Endodermal cell (in vitro differentiated cells): ENCODE measurements at regions not wholly inside any gene's neighbourhood (a gene's known extent, or its start where the extent isn't known, plus 50 kb on each side); places are given as distances from the start of the nearest gene placed in this dataset.

Experiments
- DNase-seq: peaks from one replicate; pipeline ENCODE4 v3.0.0-alpha.2; 2017
- H3K27ac ChIP-seq: 2 replicates; pipeline ENCODE4 v1.5.1; 2013; ENCODE audit warnings: mild to moderate bottlenecking, low read depth, low read length, moderate library complexity
- H3K27me3 ChIP-seq: 2 replicates; pipeline ENCODE4 v1.6.1; 2013; ENCODE audit warnings: mild to moderate bottlenecking, low read length, moderate library complexity; ENCODE audit not compliant: insufficient read depth, control insufficient read depth, poor library complexity, severe bottlenecking
- H3K36me3 ChIP-seq: 2 replicates; pipeline ENCODE4 v1.7.0; 2013; ENCODE audit warnings: mild to moderate bottlenecking, low read length, moderate library complexity; ENCODE audit not compliant: control insufficient read depth, insufficient read depth
- H3K4me1 ChIP-seq: one replicate; pipeline ENCODE4 v1.7.0; 2013; ENCODE audit warnings: low read length; ENCODE audit not compliant: control insufficient read depth, insufficient read depth
- H3K4me3 ChIP-seq: 2 replicates; pipeline ENCODE4 v1.5.1; 2013; ENCODE audit warnings: mild to moderate bottlenecking, low read length, moderate library complexity
- H3K9ac ChIP-seq: 2 replicates; pipeline ENCODE4 v1.6.1; 2013; ENCODE audit warnings: mild to moderate bottlenecking, low read length, moderate library complexity; ENCODE audit not compliant: poor library complexity, severe bottlenecking; ENCODE audit errors: extremely low read depth
- H3K9me3 ChIP-seq: 2 replicates; pipeline ENCODE4 v1.6.1; 2013; ENCODE audit warnings: mild to moderate bottlenecking, low read length, moderate library complexity; ENCODE audit not compliant: control insufficient read depth
- H3K27ac Mint-ChIP-seq: 2 replicates; pipeline ENCODE4 v1.8.0; 2020; ENCODE audit warnings: mixed read lengths
- H3K27me3 Mint-ChIP-seq: 2 replicates; pipeline ENCODE4 v1.8.0; 2021; ENCODE audit warnings: mild to moderate bottlenecking, mixed read lengths; ENCODE audit not compliant: insufficient read depth
- H3K36me3 Mint-ChIP-seq: 2 replicates; pipeline ENCODE4 v1.8.0; 2020; ENCODE audit warnings: low read depth, mixed read lengths
- H3K4me1 Mint-ChIP-seq: 2 replicates; pipeline ENCODE4 v1.8.0; 2020; ENCODE audit warnings: mixed read lengths
- H3K4me3 Mint-ChIP-seq: 2 replicates; pipeline ENCODE4 v1.8.0; 2020; ENCODE audit warnings: mild to moderate bottlenecking, moderate library complexity, mixed read lengths
- H3K9me3 Mint-ChIP-seq: 2 replicates; pipeline ENCODE4 v1.8.0; 2020; ENCODE audit warnings: mild to moderate bottlenecking, mixed read lengths
- CTCF ChIP-seq: fragments of 200-600 bp; sonication (generic); conservative IDR thresholded peaks from 2 replicates; pipeline ENCODE4 v1.5.0; 2021; ENCODE audit warnings: antibody characterized with exemption, mild to moderate bottlenecking
- WGBS, 2 experiments: methylation state at CpG; one replicate each; pipeline versions ENCODE4 v1.1.5 to v1.1.7; 2013; ENCODE audit warnings: missing lambda C conversion rate in 2 of 2, mixed read lengths in 1 of 2; ENCODE audit not compliant: insufficient coverage in 1 of 2, insufficient read length in 1 of 2; 5-methylcytosine and 5-hydroxymethylcytosine counted together

GRCh38 chr2:234372506-234372905 is 124.4 kb downstream of the ARL4C start:
- Histone ChIP-seq H3K4me3 (no peak overlapping the region), H3K27ac (no peak overlapping the region), H3K9ac (no peak overlapping the region), H3K4me1 (no peaks in the 10 kb centered on the region), H3K36me3 (no peaks in the 10 kb centered on the region), H3K27me3 (no peaks in the 10 kb centered on the region), H3K9me3 (no peaks in the 10 kb centered on the region)
- Mint-ChIP-seq H3K36me3 (no peaks in the 10 kb centered on the region), H3K4me1 (peaks cover 3% of the 10 kb centered on the region), H3K4me3 (no peak overlapping the region), H3K27ac (no peak overlapping the region), H3K9me3 (no peaks in the 10 kb centered on the region), H3K27me3 (no peaks in the 10 kb centered on the region)
- no peak for DNase-seq
- 86 to 93% methylated on average over 1 to 2 of the region's 2 CpGs for WGBS, 2 experiments
- no peak for TF ChIP-seq CTCF

- Histone ChIP-seq H3K4me3 (no peak overlapping the region), H3K27ac (no peak overlapping the region), H3K36me3 (no peaks in the 10 kb centered on the region), H3K4me1 (peaks cover 4% of the 10 kb centered on the region), H3K27me3 (no peaks in the 10 kb centered on the region), H3K9me3 (no peaks in the 10 kb centered on the region), H3K9ac (no peak overlapping the region)
- no peaks in the 10 kb centered on the region for H3K27me3 Mint-ChIP-seq
- H3K9me3 Mint-ChIP-seq = no peaks in the 10 kb centered on the region
- no peak for TF ChIP-seq CTCF
- peaks cover 27% of the 10 kb centered on the region for H3K4me1 Mint-ChIP-seq
- WGBS, 2 experiments = 44 to 56% methylated on average over 1 of the region's 1 CpG
- no peak overlapping the region for H3K27ac Mint-ChIP-seq
- no peak overlapping the region for H3K4me3 Mint-ChIP-seq
- peak; percentile 73 for DNase-seq
- no peaks in the 10 kb centered on the region for H3K36me3 Mint-ChIP-seq
These were observed 128.0 kb downstream of the ARL4C start for GRCh38 chr2:234368861-234369261.

GRCh38 chr2:234366891-234367290 is 130.0 kb downstream of the ARL4C start:
- Mint-ChIP-seq H3K4me3 (no peak overlapping the region), H3K27me3 (no peaks in the 10 kb centered on the region), H3K9me3 (no peaks in the 10 kb centered on the region), H3K36me3 (no peaks in the 10 kb centered on the region), H3K27ac (no peak overlapping the region), H3K4me1 (peaks cover 40% of the 10 kb centered on the region)
- no peak for TF ChIP-seq CTCF
- WGBS, 2 experiments = 74% methylated on average over 2 of the region's 2 CpGs; no CpG with 5 or more reads in 1 of the 2 experiments
- no peak for DNase-seq
- Histone ChIP-seq H3K36me3 (no peaks in the 10 kb centered on the region), H3K4me3 (no peak overlapping the region), H3K9me3 (no peaks in the 10 kb centered on the region), H3K27ac (no peak overlapping the region), H3K27me3 (no peaks in the 10 kb centered on the region), H3K9ac (no peak overlapping the region), H3K4me1 (peaks cover 6% of the 10 kb centered on the region)
